SHP77 (cell line): ENCODE measurements at regions not wholly inside any gene's neighbourhood (a gene's known extent, or its start where the extent isn't known, plus 50 kb on each side); places are given as distances from the start of the nearest gene placed in this dataset.
A peak's percentile ranks its signal among the peaks of the same experiment; 100 is the strongest.
"Not testable (repeated sequence)": the region's sequence is repeated elsewhere in the genome, so short reads cannot be mapped to it uniquely, and the experiment has no call there.

Experiments
- DNase-seq, 2 experiments: peaks; one replicate each; lab custom pipeline; 2025; lab: John Stamatoyannopoulos, UW

DNA sequence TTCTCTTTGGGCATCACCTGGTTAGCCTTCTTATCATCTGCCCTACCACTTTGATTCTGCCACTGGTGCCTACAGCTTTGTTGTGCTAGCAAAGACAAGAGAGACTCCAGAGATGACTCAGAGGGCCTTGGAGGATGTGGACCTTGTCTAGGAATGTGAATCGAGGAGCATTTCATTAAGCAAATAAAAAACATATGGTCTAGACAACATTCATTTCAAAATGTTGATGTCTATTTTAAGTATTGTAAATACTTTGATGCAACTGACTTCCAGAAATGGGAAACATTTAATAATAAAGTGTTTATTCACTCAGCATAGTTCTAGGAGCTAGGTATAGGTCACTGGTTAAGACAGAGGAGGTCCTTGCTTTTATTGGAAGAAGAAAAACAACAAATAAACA is 195.5 kb downstream of the CDCA7 start:
- DNase-seq = no peak

DNA sequence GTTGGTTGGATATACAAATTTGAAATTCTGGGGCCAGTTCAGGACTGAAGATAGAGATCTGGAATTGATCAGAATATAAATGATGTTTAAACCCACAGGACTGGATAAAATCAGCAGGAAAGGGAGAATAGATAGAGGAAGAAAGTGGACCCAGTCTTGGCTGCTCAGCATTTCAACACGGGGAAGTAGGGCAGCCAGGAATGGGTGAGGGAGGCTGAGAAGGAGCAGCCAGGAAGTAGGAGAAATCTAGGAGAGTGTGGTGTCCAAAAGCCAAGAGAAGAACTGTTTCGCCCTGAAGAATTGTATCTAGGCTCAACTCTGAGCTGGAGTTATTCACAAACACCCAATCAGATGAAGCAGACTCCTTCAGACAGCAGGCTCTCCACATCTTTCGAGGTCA is 197.9 kb downstream of the CDCA7 start:
- DNase-seq = no peak

DNA sequence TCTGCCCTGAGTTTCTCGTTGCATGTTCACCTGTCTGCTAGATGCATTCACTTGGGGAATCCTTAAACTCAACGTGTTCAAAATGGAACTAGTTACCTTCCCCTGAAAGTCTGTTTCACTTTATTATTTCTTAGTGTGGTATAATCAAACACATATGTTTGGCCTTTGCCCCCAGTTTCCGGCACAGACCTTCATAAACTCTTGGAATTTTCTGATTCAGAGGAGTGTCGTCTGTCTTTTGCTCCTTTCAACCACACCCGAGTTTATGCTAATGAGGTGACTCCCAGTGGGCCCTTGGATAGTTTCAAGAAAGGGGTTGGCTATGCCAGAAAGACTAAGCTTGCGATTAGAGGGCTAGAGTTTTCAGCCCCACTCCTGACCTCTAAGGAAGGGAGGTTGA is 198.9 kb downstream of the CDCA7 start:
- no peak for DNase-seq

DNA sequence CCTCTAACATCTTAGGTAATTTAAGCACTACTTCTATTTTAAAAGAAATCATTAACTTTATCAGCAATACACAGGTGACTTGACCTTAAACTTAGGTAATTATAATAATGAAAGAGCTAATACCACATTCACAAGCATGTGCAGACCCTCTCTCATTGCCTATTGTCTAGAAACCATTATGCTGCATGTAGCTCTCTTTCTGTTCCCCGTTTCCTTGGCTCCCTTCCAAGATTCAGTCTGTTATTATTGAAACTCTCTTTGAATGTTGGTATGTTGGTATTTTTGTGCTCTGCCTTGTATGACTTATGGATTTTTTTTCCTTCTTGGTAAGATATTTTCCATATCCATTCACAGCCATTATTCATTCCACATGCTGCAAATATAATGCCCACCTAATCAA is 201.2 kb downstream of the CDCA7 start:
- DNase-seq = peak in 1 of 2 experiments; percentile 5

DNA sequence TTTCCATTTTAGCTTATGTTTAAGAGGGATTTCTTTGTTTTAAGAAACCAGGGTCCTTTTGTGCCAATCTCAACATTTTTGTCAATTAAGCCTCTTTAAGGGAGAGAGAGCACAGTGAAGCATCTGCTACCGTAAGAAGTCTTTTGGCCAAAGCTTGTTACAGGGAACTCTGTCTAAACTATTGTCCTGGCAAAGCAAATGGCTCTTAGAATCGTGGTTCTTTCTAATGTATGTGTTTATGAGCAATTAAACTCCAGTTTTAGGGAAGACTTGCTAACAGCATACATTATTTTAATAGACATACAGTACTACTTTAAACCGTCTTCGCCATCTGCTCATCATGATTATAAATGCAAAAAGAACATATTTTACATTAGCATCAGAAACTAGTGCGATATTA is 202.1 kb downstream of the CDCA7 start:
- DNase-seq = no peak

DNA sequence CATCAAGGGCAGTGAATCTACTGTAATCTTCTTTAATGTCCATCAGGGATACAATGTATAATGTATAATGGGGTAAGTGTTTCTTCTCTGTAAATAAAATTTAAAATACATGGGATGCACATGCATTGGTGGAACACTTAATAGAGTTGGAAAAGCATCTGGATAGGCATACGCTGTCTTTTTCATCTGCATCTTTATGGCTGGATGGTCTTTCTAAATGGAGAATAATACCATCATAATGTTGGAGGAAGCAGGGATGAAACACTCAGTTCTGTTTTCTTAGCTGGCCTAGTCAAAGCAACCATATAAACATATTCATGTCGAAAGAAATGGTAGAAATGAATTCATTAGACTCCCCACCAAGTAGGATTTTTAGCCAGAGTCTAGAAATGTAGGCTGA is 202.8 kb downstream of the CDCA7 start:
- no peak for DNase-seq

DNA sequence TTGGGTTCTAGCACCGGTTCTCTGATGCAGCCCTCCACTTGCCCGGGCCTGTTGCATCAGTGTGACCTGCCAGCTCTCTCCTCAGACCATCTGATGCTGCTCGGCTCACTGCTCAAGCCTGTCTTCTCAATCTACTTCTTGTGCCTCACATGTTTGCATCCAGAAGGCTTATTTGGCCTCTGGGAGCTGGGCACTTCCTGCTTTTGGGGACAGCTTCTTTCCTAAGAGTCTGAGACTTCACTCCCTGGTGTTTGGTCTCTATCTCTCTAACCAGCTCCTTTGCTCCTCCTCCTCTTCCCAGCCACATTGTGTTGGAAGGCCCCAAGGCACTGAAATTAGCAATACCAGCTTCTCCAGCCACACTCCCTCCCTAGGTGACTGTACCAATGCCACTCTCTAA is 212.8 kb downstream of the CDCA7 start:
- no peak for DNase-seq

DNA sequence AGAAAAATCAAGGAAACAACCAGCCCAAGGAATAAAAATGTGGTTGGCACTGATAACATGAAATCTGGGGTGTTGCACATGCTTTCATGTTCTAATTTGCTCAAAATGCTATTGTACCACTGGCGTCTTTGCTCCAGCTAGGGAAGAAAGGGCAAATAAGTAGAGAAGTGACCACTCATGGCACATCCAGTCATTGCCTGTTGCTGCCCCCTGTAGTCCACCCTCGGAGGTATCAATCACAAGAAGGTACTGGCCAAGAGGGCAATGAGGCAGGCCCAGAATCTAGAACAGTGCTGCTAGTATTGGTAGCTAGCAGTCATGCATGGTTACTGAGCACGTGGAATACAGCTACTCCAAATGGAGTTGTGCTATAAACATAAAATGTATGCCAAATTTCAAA is 213.4 kb downstream of the CDCA7 start:
- peak in 1 of 2 experiments; percentile 10 for DNase-seq

DNA sequence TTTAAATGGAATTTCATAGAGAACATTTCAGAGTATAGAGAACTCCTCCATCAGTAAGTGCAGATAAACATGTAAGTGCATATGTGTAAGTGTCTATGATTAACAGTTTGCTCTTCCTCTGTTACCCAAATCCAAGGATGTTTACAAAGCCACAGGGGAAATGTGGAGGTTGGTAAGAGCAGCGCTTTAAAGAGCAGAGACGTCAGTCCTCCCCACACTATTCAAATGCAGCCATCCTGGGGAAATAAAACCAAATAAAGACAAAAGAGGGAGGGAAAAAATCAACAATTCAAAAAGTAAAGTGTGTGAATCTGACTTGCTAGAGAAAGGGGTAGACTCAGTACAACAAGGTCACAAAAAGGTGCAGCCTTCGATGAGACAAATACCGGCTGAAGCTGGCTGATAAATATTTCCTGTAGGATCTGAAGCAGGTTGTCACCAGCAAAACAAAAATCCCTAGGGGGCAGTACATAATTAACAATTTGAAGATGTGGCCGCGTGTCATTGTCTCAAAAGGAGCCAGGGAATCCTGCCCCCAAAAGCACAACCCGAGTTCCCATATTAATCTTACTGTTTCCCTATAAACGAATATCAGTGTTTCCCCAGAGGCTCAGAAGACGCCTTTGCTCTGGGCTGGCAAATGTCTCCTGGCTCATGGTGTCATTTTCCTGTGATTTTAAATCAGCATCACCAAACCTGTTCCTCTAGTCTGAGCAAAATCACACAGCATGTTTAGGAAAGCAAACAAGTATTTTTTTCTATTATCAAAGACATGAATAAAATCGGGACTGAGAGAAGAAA is 216.5 kb downstream of the CDCA7 start:
- DNase-seq = peak; percentile 18 to 61

DNA sequence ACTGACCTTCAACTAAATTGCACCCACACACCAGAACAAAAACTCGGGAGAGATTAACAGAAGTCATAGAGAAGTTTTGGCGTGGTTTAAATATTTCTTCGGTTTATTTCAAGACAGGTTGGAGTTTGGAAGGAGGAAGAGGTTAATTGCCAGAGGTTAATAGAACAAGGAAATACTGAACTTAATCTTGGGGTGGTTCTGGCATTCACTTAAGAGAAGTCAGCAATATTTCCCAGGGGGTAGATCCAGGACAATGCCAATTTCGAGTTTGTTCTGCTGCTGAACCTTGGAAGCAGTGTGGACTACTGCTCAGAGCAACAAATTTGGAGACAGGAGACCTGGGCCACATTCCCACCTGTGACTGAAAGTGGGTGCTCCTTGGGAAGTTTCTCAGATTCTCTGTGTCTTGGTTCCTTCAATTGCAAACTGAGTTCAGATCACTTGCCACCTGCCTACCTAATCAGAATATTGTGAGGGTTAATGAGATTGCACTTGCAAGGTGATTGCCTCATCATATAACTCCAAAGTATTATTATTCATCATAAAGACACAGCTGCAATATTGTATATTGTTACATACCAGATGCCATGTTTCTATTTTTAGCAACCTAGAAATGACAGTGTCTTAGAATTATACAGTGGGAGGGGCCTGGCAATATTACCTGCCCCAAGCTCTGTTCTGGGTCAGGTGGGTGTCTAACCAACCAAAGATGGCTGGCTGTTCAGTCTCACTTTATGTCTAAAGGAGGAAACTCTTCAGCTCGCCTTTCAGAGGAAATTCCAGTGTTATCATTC is 217.4 kb downstream of the CDCA7 start:
- DNase-seq = no peak

DNA sequence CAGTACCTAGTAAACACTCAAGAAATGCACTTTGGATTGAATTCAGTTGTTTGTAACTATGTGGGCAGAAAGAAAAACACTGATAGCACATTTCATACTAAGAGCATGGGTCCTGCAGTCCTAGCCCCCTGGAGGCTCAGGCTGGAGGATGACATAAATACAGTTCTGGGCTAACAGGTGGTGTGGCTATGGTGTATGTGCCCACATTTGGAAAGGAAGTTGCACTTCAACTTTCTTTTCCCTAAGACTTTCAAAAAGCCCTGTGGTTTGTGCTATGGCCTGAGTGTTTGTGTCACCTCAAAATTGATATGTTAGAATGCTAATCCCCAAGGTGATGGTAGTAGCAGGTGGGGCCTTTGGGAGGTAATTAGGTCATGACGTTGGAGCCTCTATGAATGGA is 218.2 kb downstream of the CDCA7 start:
- no peak for DNase-seq

DNA sequence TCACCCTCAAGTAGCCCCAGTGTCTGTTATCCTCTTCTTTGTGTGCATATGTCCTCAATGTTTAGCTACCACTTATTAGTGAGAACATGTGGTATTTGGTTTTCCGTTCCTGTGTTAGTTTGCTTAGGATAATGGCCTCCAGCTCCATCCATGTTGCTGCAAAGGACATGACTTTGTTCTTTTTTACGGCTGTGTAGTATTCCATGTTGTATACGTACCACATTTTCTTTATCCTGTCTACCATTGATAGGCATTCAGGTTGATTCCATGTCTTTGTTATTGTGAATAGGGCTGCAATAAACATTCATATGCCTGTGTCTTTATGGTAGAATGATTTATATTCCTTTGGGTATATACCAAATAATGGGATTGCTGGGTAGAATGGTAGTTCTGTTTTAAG is 219.1 kb downstream of the CDCA7 start:
- not testable (repeated sequence) for DNase-seq

DNA sequence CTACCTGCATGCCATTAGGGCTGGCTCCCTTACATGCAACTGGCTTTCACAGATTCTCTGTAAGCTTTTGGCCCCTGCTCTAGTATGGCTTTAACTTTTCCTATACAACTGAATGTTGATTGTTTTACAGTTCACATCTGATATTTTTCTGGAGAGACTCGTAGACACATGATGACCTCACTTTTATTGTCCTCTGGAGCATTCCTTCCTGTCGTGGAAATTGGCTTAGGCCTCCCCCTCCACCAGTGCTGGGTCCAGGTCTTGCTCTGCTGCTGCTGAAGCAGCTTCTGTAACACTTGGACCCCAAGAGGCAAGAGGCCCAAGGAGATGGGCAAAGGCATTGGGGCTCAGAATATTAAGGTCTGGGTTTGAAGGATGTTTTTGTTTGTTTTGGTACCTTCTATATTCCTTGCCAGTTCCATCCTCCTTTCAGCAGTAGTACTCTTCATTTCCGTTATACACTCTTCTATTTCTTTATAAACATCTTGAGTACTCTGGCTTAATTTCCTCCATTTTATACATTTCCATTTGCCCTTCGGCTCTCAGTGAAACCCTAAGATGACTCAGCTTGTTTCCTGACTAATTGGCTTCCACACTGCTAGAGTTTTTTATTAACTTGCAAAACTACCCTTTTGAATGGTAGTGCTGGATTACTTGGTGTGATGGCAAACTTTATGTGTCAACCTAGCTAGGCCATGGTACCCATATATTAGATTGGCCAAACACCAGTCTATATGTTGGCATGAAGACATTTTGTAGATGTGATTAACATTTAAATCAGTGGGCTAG is 219.8 kb downstream of the CDCA7 start:
- no peak for DNase-seq

DNA sequence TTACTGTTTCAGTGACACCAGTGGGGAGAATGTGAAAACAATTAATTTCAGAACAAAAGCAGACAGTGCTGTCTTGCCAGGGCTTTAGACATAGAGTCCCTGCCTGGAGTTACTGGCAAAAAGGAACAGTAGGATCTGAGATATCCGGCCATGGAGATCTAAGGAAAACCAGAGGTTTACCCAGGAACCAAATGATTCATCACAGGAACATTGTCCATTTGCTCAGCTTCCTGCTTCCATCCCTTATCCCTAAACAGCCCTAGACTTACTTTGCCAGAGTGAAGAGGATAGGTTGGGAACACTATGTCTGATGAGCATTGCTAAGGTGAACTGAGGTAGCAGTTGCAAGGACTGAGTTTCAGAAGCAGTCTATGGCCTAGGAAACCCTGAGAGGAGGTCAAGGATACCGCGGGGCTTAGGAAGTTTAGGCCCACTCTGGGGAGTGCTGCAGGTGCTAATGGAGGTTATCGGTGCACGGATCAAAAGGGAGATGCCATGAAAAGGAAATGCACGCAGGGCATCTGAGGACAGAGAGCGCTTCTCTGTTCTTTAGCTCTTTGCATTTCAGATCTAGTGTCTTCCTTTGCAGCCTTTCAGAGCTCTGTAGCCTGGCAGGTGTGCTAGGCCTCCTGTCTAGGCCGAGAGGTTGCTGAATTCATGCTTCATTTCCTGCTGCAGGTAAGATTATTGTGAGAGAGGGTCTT is 223.9 kb downstream of the CDCA7 start:
- no peak for DNase-seq

DNA sequence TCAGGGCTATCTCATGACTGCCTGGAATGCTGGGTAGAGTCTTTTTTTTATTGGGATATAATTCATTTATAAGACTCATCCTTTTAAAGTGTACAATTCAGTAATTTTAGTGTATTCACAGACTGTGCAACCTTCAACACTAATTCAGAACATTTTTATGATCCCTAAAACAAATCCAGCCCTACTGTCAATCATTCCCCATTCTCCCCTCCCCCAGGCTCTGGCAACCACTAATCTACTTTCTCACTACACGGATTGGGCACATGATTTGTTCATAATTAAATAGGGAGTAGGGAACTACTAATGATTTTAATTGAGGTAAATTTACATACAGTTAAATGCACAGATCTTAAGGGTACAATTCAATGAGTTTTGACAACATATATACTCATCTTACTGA is 225.7 kb downstream of the CDCA7 start:
- DNase-seq = no peak

DNA sequence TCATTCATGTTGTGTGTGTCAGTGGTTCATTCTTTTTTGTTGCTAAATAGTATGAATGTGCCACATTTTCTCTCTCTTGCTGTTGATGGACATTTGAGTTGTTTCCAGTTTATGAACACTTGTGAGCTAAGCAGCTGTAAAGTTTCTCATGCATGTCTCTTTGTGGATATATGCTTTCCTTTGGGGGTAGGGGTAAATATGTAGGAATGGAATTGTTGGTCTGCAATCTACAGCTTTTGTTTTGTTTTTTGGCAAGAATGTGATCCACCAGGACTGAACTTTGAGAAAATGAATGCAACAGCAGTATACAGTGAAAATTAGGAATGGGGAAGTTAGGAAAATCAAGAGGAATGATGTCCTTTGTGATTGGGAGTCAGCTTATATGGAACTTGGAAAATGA is 226.3 kb downstream of the CDCA7 start:
- no peak for DNase-seq

DNA sequence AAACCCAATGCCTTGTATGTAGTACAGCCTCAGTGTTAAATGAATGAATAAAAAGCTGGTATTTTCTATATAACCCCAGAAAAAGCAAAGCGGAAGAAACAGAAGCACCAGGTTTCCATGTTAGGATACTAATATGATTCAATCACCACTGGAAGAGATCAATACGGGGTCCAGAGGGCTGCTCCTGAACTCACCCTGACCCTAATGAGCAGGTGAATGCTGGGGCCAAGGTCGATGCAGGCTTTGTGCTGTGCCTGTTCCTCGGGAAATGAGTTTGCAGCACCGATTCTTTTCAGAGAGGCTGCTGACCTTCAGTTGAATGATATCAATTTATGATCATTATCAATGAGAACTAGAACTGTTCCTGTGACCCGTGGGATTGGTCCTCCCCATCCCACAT is 228.5 kb downstream of the CDCA7 start:
- no peak for DNase-seq

DNA sequence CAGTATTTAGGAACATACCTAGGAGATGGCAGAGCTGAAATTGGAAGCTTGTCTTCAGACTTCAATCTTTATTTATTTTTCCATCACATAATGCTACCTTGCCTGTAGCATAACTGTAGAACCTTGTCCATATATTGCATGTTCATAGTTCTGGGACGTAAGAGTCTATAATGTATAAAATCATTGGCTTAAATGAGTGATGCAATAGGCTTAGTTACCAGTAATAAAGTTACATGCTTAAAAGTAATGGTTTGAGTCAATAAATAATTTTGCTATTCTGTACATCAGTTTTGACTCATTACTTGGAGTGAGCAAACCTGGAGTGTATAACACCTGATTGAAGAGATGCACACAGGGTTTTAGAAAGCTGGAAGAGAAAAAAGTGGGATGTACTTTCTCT is 229.3 kb downstream of the CDCA7 start:
- DNase-seq = no peak

DNA sequence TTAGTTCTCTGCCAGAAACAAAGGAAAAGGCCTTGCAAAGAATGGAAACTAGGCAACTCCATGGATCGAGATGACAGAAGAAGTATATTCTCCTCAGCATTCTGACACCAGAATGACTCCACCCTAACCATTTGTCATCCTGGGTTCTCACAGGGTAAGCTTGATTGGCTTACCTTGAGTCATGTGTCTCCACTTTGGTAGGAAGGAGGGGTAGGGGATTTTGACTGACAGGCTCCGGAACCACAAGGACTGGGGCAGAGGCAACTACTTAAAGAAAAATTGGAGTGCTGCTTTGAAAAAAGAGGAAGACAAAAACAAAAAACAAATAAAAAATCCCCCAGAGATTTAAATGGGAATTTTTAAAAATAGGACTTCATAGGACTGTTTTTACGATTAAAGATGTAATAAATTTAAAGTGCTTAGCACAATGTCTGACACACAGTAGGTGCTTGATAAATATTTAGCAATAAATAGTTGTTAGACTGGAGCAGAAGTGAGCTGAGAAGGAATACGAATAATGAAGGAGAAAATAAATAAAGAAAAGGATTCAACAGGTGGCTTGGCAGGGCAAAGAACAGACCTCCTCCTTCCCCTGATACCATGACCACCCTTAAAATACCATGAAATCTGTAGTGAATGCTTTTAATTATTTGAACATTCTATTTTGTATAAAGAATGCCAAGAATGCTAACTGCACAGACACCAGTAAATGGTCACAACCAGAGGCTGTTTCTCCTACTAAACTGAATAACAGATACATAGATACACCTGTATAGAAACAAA is 230.2 kb downstream of the CDCA7 start:
- no peak for DNase-seq

DNA sequence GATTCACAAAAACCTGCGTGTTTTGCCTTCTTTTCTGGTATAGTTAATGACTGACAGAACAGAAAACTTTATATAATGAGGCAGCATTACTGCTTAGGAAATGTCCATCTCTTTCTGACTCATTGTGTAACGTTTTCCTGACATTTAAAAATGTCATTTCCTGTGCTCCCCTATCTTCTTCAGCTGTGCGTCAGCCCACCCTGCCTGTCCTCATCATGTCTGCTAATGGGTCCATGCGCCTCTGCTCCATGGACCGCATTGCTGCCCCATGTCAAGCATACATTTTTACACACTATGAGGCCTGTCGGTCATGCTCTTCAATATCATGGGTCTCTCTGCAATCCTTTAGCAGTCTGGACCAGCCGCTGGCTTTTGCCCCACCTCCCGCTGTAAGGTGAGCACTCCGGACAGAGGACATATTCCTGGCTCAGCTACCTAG is 234.3 kb downstream of the CDCA7 start:
- DNase-seq = no peak

DNA sequence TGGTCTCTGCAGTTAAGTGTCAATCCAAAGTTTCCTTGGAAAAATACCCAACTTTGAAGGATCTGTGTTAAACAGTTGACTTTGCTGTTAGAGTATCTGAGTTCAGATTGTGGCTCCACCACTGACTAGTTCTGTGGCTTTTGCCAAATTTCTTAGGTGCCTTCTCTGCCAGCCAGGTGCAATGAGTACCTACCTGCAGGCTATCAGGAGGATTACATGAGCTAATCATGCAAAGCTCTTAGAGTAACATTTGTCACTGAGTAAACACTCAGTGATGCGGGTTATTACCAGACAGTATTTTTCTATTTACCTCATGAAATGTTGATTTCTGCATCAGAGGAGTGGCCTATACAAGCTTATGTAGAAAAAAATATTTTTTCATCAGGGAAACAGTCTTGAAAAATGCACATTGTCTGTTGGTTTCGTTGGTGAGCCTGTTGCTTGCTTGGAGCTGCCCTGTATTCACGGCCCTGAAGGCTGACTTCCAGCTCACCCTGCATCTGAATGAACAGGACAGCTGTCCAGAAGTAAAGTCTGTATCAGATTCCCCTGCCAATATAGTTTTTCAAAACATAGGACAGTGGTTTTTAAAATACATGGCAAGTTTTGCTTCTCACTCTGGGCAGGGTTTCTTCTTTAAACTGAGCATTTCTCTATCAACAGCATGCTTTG is 235.1 kb downstream of the CDCA7 start:
- DNase-seq = peak in 1 of 2 experiments; percentile 37
